Fibroblast of villous mesenchyme (primary cell): ENCODE measurements at regions not wholly inside any gene's neighbourhood (a gene's known extent, or its start where the extent isn't known, plus 50 kb on each side); places are given as distances from the start of the nearest gene placed in this dataset.
A peak's percentile ranks its signal among the peaks of the same experiment; 100 is the strongest.

Experiments
- DNase-seq: peaks from one replicate; pipeline ENCODE4 v3.0.0-alpha.2; 2010; ENCODE audit warnings: low read depth
- H3K4me3 ChIP-seq: 2 replicates; pipeline ENCODE4 v1.5.1; 2011; ENCODE audit warnings: low read depth, mild to moderate bottlenecking, low read length
- TF ChIP-seq, protein P1 (sequence below): IDR thresholded peaks from 2 replicates; pipeline ENCODE4 v1.5.1; 2012; ENCODE audit warnings: low read depth, mild to moderate bottlenecking, low read length; ENCODE audit not compliant: insufficient read depth

DNA sequence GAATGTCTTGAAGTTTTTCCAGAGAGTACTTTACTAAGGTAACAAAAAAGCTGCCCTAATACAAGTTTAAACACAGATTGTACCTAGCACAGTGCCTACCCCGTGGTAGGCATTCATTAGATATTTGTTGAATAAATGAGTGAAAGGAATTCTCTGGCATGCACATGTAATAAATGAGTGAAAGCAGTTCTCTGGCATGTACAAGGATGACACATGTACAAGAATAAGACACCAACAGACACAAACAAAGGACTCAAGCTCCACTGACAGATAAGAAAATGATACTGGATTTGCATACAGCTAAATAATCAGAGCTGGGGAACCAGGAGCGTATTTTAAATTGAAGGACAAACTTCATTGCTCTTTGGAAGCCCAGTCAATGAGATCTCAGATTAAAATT is 535.8 kb downstream of the EFNA5 start:
- TF ChIP-seq, protein P1, sequence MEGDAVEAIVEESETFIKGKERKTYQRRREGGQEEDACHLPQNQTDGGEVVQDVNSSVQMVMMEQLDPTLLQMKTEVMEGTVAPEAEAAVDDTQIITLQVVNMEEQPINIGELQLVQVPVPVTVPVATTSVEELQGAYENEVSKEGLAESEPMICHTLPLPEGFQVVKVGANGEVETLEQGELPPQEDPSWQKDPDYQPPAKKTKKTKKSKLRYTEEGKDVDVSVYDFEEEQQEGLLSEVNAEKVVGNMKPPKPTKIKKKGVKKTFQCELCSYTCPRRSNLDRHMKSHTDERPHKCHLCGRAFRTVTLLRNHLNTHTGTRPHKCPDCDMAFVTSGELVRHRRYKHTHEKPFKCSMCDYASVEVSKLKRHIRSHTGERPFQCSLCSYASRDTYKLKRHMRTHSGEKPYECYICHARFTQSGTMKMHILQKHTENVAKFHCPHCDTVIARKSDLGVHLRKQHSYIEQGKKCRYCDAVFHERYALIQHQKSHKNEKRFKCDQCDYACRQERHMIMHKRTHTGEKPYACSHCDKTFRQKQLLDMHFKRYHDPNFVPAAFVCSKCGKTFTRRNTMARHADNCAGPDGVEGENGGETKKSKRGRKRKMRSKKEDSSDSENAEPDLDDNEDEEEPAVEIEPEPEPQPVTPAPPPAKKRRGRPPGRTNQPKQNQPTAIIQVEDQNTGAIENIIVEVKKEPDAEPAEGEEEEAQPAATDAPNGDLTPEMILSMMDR = no peak
- DNase-seq = no peak
- no peak overlapping the region for H3K4me3 ChIP-seq

DNA sequence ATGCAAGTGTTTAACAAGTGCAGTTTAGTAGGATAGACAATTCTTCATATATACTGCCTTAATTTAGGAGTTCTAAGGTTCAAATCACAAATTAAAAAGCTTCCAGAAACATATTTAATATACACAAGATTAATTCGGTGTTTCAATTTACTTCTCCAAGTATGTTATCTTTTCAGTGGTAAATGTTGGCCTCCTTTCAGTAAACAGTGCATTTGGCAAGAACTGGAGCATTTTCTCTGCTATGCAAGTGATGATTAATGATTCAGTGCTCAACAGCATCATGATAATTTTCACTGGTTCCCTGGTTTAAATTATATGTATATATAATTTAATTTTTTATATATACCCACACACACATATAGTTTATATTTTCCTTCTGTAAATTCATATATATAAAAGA is 541.7 kb downstream of the EFNA5 start:
- H3K4me3 ChIP-seq = no peak overlapping the region
- peak; percentile 4 for DNase-seq
- TF ChIP-seq, protein P1 = no peak

DNA sequence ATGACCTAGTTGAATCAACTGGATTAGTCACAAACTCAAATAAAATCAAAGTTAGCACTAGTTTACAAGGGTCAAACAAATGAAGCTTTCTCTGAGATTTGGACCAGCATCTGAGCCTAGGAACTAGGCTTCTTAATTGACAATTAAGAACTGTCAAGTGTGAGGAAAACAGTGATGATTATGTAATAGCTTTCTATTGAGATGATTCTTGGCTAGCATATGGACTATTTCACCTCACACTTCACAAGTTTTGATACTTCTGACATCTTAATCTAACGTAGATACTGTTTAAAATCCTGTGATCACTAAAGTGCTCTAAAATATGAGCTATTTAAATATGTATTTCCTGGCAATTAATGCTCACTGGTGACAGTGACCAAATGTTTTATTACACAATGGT is 542.9 kb downstream of the EFNA5 start:
- TF ChIP-seq, protein P1 = no peak
- H3K4me3 ChIP-seq = no peak overlapping the region
- no peak for DNase-seq

DNA sequence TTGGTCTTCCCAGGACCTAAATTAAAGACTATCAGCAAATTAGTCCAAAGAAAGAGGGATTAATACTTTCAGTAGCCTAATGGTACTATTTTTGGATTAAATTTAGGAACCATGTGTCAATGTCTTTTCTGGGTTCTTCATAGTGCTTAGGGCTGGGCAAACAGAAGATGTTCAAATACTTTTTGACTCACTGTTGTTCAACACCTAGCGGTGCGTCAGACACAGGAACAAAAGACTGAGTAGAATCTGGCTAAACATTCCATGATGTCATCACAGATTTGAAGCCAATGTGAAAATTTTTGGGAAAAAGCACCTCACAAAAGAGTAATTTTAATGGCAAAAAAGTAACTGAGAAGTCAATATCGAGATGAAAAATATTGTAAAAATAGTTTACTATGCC is 544.4 kb downstream of the EFNA5 start:
- DNase-seq = no peak
- TF ChIP-seq, protein P1 = no peak
- no peak overlapping the region for H3K4me3 ChIP-seq

DNA sequence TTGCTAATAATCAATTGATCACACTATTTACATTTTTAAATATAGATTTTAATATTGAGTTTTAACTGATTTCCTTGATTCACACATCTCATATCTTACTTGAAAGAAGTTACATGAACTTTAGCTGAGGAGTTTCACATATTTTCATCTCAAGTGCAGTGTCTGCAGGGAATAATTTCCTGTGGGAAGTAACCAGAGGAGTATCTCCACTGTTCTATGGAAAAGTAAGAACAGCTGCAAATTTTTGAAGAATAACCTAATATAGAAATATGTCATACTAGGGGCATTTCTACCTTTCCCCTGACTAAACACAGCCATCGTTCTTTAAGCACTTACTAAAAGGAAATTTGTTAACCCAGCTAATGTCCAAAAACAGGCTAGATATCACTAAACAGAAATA is 546.4 kb downstream of the EFNA5 start:
- DNase-seq = no peak
- TF ChIP-seq, protein P1 = no peak
- no peak overlapping the region for H3K4me3 ChIP-seq

DNA sequence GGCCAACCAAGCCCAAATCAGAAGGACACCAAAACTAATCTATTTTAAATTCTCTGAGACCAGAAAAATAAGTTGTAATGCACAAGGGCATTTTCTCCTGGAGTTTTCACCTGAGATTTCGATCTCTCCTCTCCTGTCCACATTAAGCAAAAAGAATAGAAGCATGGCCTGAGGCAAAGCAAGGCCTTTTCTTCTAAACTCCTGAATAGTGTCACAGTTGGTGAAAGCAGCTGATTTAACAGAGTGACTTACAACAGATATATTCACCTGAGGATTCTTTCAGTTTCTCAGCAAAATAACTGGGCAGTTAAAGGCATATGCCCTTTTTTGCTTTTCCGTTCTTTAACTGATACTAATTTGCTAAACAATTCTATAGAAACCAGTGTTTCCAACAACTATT is 547.7 kb downstream of the EFNA5 start:
- no peak overlapping the region for H3K4me3 ChIP-seq
- DNase-seq = no peak
- TF ChIP-seq, protein P1 = no peak

DNA sequence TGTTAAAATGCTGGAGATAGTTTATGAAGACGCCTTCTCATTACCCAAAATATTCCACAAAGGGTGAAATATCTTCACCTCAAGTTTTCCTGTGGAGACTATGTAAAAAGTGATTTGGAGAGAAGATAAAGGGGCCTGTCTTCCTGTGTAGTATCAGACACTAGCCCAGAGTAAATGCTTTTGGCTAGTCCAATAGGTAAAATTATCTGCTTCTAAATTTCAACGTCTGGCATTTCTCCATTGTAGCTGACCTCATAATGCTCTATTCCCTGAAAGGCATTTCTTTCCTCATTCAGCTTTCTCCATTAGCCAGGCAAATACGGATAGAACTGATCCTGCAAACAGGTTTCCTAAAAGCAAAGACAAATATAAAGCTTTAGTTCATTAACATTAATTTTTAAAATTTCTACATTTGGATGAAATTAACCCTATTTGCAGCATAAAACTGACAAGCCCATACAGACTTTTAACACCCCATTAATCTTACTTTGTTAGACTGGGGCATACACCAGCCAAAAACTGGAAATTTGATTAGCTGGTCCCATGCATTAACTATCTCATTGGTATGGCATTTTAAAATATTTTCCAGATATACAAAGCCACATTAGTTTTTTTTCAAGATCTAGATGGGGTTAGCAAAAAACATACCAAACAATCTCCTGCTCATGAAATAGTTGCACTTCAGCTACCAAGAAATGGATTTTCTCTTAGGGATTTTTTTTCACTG is 548.8 kb downstream of the EFNA5 start:
- H3K4me3 ChIP-seq = no peak overlapping the region
- DNase-seq = no peak
- TF ChIP-seq, protein P1 = no peak
